Lower leg skin (tissue), 3 donors: ENCODE measurements at regions not wholly inside any gene's neighbourhood (a gene's known extent, or its start where the extent isn't known, plus 50 kb on each side); places are given as distances from the start of the nearest gene placed in this dataset.

Experiments
- CTCF ChIP-seq, 3 donors: fragments of 450-650 bp; IDR thresholded peaks; one replicate each; pipeline ENCODE4 v1.5.1; 2016; ENCODE audit warnings: antibody characterized with exemption in 3 of 3, mild to moderate bottlenecking in 3 of 3, moderate library complexity in 2 of 3
- POLR2A ChIP-seq, 2 donors: fragments of 450-650 bp; IDR thresholded peaks; one replicate each; pipeline ENCODE4 v1.6.1; 2016 to 2017; ENCODE audit warnings: antibody characterized with exemption in 2 of 2, mild to moderate bottlenecking in 1 of 2, moderate library complexity in 1 of 2

GRCh38 chr5:144024090-144024489, 146.4 kb downstream of the YIPF5 start:
- no peak for TF ChIP-seq CTCF (IDR thresholded peaks at IDR 0.05)
- TF ChIP-seq POLR2A (IDR thresholded peaks at IDR 0.05) = no peak
